HEK293 (cell line): ENCODE measurements at regions not wholly inside any gene's neighbourhood (a gene's known extent, or its start where the extent isn't known, plus 50 kb on each side); places are given as distances from the start of the nearest gene placed in this dataset.
A peak's percentile ranks its signal among the peaks of the same experiment; 100 is the strongest.

Source experiments
- CTCF ChIA-PET: fragments of 350-600 bp; formaldehyde crosslinking; extraction: SDS; loops from one replicate; lab custom pipeline; 2021; ENCODE audit warnings: antibody characterized with exemption; lab: Yijun Ruan, JAX
- POLR2A ChIA-PET: fragments of 300-600 bp; formaldehyde crosslinking; extraction: SDS; loops from one replicate; lab custom pipeline; 2020; ENCODE audit warnings: antibody characterized with exemption, inconsistent platforms; lab: Yijun Ruan, JAX
- H3K27ac ChIP-seq: fragments of 200-500 bp; sonication (Bioruptor generic); 2 replicates; pipeline ENCODE4 v1.5.1; 2014; ENCODE audit warnings: low read depth, low read length, control low read depth, inconsistent platforms; ENCODE audit errors: extremely low read depth
- H3K36me3 ChIP-seq, 2 experiments: fragments of 200-500 bp in 1 of 2; sonication (Bioruptor generic) in 1 of 2; 1 replicate in 1 of 2; 2 replicates in 1 of 2; pipeline ENCODE4 v1.5.1; 2014 to 2017; ENCODE audit warnings: inconsistent platforms in 2 of 2, low read length in 2 of 2; ENCODE audit not compliant: control insufficient read depth in 2 of 2, insufficient read depth in 1 of 2
- H3K4me1 ChIP-seq: fragments of 200-500 bp; sonication (Bioruptor generic); 2 replicates; pipeline ENCODE4 v1.5.1; 2014; ENCODE audit warnings: mild to moderate bottlenecking, low read length, inconsistent platforms; ENCODE audit not compliant: control insufficient read depth, insufficient read depth
- H3K4me3 ChIP-seq: 2 replicates; pipeline ENCODE4 v1.5.1; 2011; ENCODE audit warnings: low read depth, mild to moderate bottlenecking, control low read depth, low read length, moderate library complexity
- H3K9me3 ChIP-seq: fragments of 200-500 bp; sonication (Bioruptor generic); 2 replicates; pipeline ENCODE4 v1.5.1; 2014; ENCODE audit warnings: low read depth, low read length, inconsistent platforms; ENCODE audit not compliant: control insufficient read depth, insufficient read depth
- GFI1B ChIP-seq: fragments of 450-650 bp; formaldehyde crosslinking; IDR thresholded peaks from 2 replicates; pipeline ENCODE4 v1.5.1; 2016; ENCODE audit warnings: missing biosample characterization, missing genetic modification characterization
- HOXC10 ChIP-seq: sonication (generic); formaldehyde crosslinking; IDR thresholded peaks from 2 replicates; pipeline ENCODE4 v1.8.1; 2023; ENCODE audit warnings: mild to moderate bottlenecking, missing genetic modification reagents
- KLF10 ChIP-seq: fragments of 450-650 bp; IDR thresholded peaks from 2 replicates; pipeline ENCODE4 v1.5.1; 2018; ENCODE audit warnings: missing biosample characterization, mild to moderate bottlenecking, missing genetic modification characterization
- KLF7 ChIP-seq: fragments of 450-650 bp; formaldehyde crosslinking; IDR thresholded peaks from 2 replicates; pipeline ENCODE4 v1.5.1; 2016; ENCODE audit warnings: missing biosample characterization, missing genetic modification characterization, borderline replicate concordance
- MZF1 ChIP-seq: fragments of 450-650 bp; formaldehyde crosslinking; IDR thresholded peaks from 2 replicates; pipeline ENCODE4 v1.5.1; 2017; ENCODE audit warnings: missing biosample characterization, missing genetic modification characterization, borderline replicate concordance
- PRDM1 ChIP-seq: fragments of 450-650 bp; formaldehyde crosslinking; IDR thresholded peaks from 2 replicates; pipeline ENCODE4; 2016; ENCODE audit warnings: missing biosample characterization, missing genetic modification characterization
- PRDM2 ChIP-seq: fragments of 450-650 bp; formaldehyde crosslinking; IDR thresholded peaks from 2 replicates; pipeline ENCODE4 v1.5.1; 2016; ENCODE audit warnings: missing biosample characterization, missing genetic modification characterization, borderline replicate concordance
- SP2 ChIP-seq: fragments of 450-650 bp; formaldehyde crosslinking; IDR thresholded peaks from 2 replicates; pipeline ENCODE4 v1.5.1; 2016; ENCODE audit warnings: missing biosample characterization, missing genetic modification characterization
- SP7 ChIP-seq: fragments of 450-650 bp; formaldehyde crosslinking; IDR thresholded peaks from 2 replicates; pipeline ENCODE4 v1.5.1; 2016; ENCODE audit warnings: missing biosample characterization, missing genetic modification characterization
- WT1 ChIP-seq: fragments of 450-650 bp; formaldehyde crosslinking; IDR thresholded peaks from 2 replicates; pipeline ENCODE4 v1.5.1; 2016; ENCODE audit warnings: missing biosample characterization, missing genetic modification characterization
- ZBTB6 ChIP-seq: fragments of 450-650 bp; formaldehyde crosslinking; IDR thresholded peaks from 2 replicates; pipeline ENCODE4 v1.5.1; 2017; ENCODE audit warnings: missing biosample characterization, missing genetic modification characterization
- ZNF157 ChIP-seq: fragments of 450-650 bp; formaldehyde crosslinking; IDR thresholded peaks from 2 replicates; pipeline ENCODE4 v1.5.1; 2016; ENCODE audit warnings: missing biosample characterization, missing genetic modification characterization
- ZNF2 ChIP-seq: fragments of 450-650 bp; formaldehyde crosslinking; IDR thresholded peaks from 2 replicates; pipeline ENCODE4 v1.5.1; 2016; ENCODE audit warnings: missing biosample characterization, missing genetic modification characterization
- ZNF214 ChIP-seq: fragments of 450-650 bp; formaldehyde crosslinking; IDR thresholded peaks from 2 replicates; pipeline ENCODE4 v1.5.1; 2017; ENCODE audit warnings: missing biosample characterization, mild to moderate bottlenecking, missing genetic modification characterization, borderline replicate concordance
- ZNF24 ChIP-seq: fragments of 450-650 bp; formaldehyde crosslinking; IDR thresholded peaks from 2 replicates; pipeline ENCODE4 v1.5.1; 2016; ENCODE audit warnings: missing biosample characterization, missing genetic modification characterization
- ZNF311 ChIP-seq: fragments of 450-650 bp; formaldehyde crosslinking; IDR thresholded peaks from 2 replicates; pipeline ENCODE4 v1.5.1; 2017; ENCODE audit warnings: missing biosample characterization, missing genetic modification characterization, borderline replicate concordance
- ZNF449 ChIP-seq: fragments of 450-650 bp; formaldehyde crosslinking; IDR thresholded peaks from 2 replicates; pipeline ENCODE4 v1.5.1; 2017; ENCODE audit warnings: missing biosample characterization, mild to moderate bottlenecking, missing genetic modification characterization, moderate library complexity
- ZNF48 ChIP-seq: fragments of 450-650 bp; formaldehyde crosslinking; IDR thresholded peaks from 2 replicates; pipeline ENCODE4 v1.5.1; 2016; ENCODE audit warnings: missing biosample characterization, missing genetic modification characterization
- ZNF600 ChIP-seq: fragments of 450-650 bp; formaldehyde crosslinking; IDR thresholded peaks from 2 replicates; pipeline ENCODE4 v1.5.1; 2016; ENCODE audit warnings: missing biosample characterization, missing genetic modification characterization
- ZNF623 ChIP-seq: fragments of 450-650 bp; formaldehyde crosslinking; IDR thresholded peaks from 2 replicates; pipeline ENCODE4 v1.5.1; 2016; ENCODE audit warnings: missing biosample characterization, missing genetic modification characterization
- ZNF707 ChIP-seq: fragments of 450-650 bp; formaldehyde crosslinking; IDR thresholded peaks from 2 replicates; pipeline ENCODE4 v1.5.1; 2016; ENCODE audit warnings: missing biosample characterization, missing genetic modification characterization
- ZNF791 ChIP-seq: fragments of 450-650 bp; formaldehyde crosslinking; IDR thresholded peaks from 2 replicates; pipeline ENCODE4 v1.5.1; 2016; ENCODE audit warnings: missing biosample characterization, missing genetic modification characterization
- ZSCAN30 ChIP-seq: fragments of 450-650 bp; IDR thresholded peaks from 2 replicates; pipeline ENCODE4 v1.5.1; 2018; ENCODE audit warnings: missing biosample characterization, mild to moderate bottlenecking, missing genetic modification characterization, moderate library complexity

- TF ChIP-seq ZNF449 (tag by site-specific recombination), result no peak
- no peak for TF ChIP-seq SP2 (tag by site-specific recombination)
- TF ChIP-seq ZNF707 (tag by site-specific recombination), result no peak
Measured at GRCh38 chr3:5543047-5543446, 355.5 kb downstream of the EDEM1 start (continued).

DNA sequence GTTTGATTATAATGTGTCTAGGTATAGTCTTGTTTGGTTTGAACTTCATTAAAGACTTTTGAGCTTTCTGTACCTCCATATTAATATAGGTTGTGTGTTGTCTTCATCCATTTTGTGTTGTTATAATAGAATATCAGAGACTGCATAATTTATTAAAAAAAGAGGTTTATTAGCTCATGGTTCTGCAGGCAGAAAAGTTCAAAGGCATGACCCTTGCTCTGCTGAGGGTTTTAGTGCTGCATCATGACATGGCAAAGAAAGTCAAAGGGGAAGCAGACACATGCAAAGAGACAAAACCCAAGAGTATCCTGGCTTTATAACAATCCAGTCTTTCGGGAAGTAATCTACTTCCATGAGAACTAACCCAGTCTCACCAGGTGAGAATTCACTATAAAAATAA is 358.2 kb downstream of the EDEM1 start:
- TF ChIP-seq ZNF24, result no peak
- no peak for TF ChIP-seq ZNF600 (tag by site-specific recombination)
- no peak for TF ChIP-seq ZBTB6 (tag by site-specific recombination)
- no peak for TF ChIP-seq ZNF791 (tag by site-specific recombination)
- TF ChIP-seq KLF10 (tag by site-specific recombination), result no peak
- TF ChIP-seq WT1, result no peak
- no peak for TF ChIP-seq ZNF707 (tag by site-specific recombination)
- TF ChIP-seq ZNF157 (tag by site-specific recombination), result no peak
- TF ChIP-seq ZNF214 (tag by site-specific recombination), result no peak
- no peak for TF ChIP-seq GFI1B (tag by site-specific recombination)
- no peak for TF ChIP-seq SP7
- TF ChIP-seq ZNF2 (tag by site-specific recombination), result no peak
- TF ChIP-seq PRDM2 (tag by site-specific recombination), result no peak
- CTCF ChIA-PET, result interaction anchor here (0.5 kb wide), 1 partner anchor 23 kb away, joined by 3 read pairs; no protein-coding TSS in a partner anchor
- Histone ChIP-seq H3K4me3 (no peak overlapping the region), H3K9me3 (no peaks in the 10 kb centered on the region), H3K4me1 (no peaks in the 10 kb centered on the region), H3K27ac (no peak overlapping the region), H3K36me3 (no peaks in the 10 kb centered on the region)
- POLR2A ChIA-PET, result no interaction called here

- CTCF ChIA-PET, result no interaction called here
- TF ChIP-seq ZSCAN30 (tag by site-specific recombination) (no peak), HOXC10 (CRISPR knock-in tag) (no peak), ZNF48 (tag by site-specific recombination) (no peak), MZF1 (tag by site-specific recombination) (no peak), KLF7 (tag by site-specific recombination) (no peak), ZNF623 (tag by site-specific recombination) (no peak), ZNF311 (tag by site-specific recombination) (no peak), PRDM1 (tag by site-specific recombination) (peak; percentile 81)
- POLR2A ChIA-PET, result no interaction called here
- Histone ChIP-seq H3K27ac (no peak overlapping the region), H3K4me1 (no peaks in the 10 kb centered on the region), H3K9me3 (no peaks in the 10 kb centered on the region), H3K36me3 (no peaks in the 10 kb centered on the region), H3K4me3 (no peak overlapping the region)
Measured at GRCh38 chr3:5553203-5553602, 365.7 kb downstream of the EDEM1 start.
